Mesodermal cell (in vitro differentiated cells): ENCODE measurements at regions not wholly inside any gene's neighbourhood (a gene's known extent, or its start where the extent isn't known, plus 50 kb on each side); places are given as distances from the start of the nearest gene placed in this dataset.

Experiments used
- H3K27ac ChIP-seq: 2 replicates; pipeline ENCODE4 v1.7.0; 2013; ENCODE audit warnings: mild to moderate bottlenecking, low read depth, low read length, moderate library complexity; ENCODE audit not compliant: severe bottlenecking
- H3K36me3 ChIP-seq: 2 replicates; pipeline ENCODE4 v1.7.1; 2013; ENCODE audit warnings: mild to moderate bottlenecking, low read length, moderate library complexity; ENCODE audit not compliant: control insufficient read depth, insufficient read depth
- H3K4me1 ChIP-seq: one replicate; pipeline ENCODE4 v1.7.1; 2013; ENCODE audit warnings: mild to moderate bottlenecking, low read length; ENCODE audit not compliant: insufficient read depth, control insufficient read depth, poor library complexity, severe bottlenecking
- H3K4me3 ChIP-seq: 2 replicates; pipeline ENCODE4 v1.7.0; 2013; ENCODE audit warnings: low read length, control low read depth, mild to moderate bottlenecking; ENCODE audit not compliant: insufficient read depth, poor library complexity, severe bottlenecking; ENCODE audit errors: extremely low read depth
- H3K9me3 ChIP-seq: 2 replicates; pipeline ENCODE4 v1.7.1; 2013; ENCODE audit warnings: mild to moderate bottlenecking, low read length, moderate library complexity; ENCODE audit not compliant: control insufficient read depth
- WGBS, 2 experiments: methylation state at CpG; one replicate each; pipeline ENCODE4 v1.1.5; 2013; ENCODE audit warnings: missing lambda C conversion rate in 2 of 2; ENCODE audit not compliant: insufficient coverage in 2 of 2; 5-methylcytosine and 5-hydroxymethylcytosine counted together

DNA sequence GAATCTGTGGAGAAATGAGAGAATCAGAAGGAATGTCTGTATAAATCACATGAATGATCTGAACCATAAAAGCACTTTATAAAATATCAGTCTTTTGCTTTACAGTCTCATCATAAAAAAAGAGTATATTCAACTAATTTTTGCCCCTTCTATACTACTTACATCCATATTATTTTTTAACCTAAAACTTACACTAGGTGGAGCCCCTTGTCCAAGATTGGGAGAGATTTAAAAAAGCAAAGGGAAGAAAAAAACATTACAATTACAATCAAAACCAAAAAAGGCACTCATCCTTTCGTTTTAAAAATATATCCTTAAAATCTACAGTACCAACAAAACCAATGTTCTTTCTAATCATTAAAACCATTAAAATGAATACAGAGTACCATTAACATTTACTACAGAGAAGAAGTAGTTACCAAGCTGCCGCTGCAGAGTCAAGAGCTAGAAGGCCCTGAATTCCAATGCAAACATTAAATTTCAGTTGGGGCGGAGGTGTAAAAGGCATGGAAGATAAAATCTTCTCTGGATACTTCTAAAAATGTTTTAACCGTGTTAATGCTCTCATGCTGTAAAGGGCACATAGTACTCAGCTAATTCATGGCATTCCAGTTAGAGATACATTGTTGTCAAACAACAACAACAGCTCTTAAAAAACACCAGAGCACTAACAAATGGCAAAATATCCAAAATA, 56.7 kb upstream of the EPB41L3 start:
- Histone ChIP-seq H3K36me3 (no peaks in the 10 kb centered on the region), H3K27ac (peak overlapping the region; percentile 37), H3K4me3 (no peak overlapping the region), H3K4me1 (no peaks in the 10 kb centered on the region), H3K9me3 (no peaks in the 10 kb centered on the region)
- WGBS, 2 experiments: 20 to 69% methylated on average over 1 to 2 of the region's 4 CpGs

- Histone ChIP-seq H3K9me3 (peaks cover 3% of the 10 kb centered on the region), H3K4me3 (no peak overlapping the region), H3K4me1 (no peaks in the 10 kb centered on the region), H3K36me3 (no peaks in the 10 kb centered on the region), H3K27ac (no peak overlapping the region)
- WGBS, 2 experiments: no CpG with 5 or more reads among the region's 2 CpGs
These were observed 52.8 kb upstream of the EPB41L3 start for GRCh38 chr18:5596585-5596984.
